SK-N-SH (cell line): ENCODE measurements at regions not wholly inside any gene's neighbourhood (a gene's known extent, or its start where the extent isn't known, plus 50 kb on each side); places are given as distances from the start of the nearest gene placed in this dataset.

Experiments
- CHD2 ChIP-seq: fragments of 150-350 bp; IDR thresholded peaks from 2 replicates; pipeline ENCODE4 v1.6.1; 2018; ENCODE audit warnings: low read length; ENCODE audit not compliant: partially characterized antibody
- IRF3 ChIP-seq: fragments of 150-350 bp; IDR thresholded peaks from 2 replicates; pipeline ENCODE4 v1.6.1; 2016; ENCODE audit warnings: mild to moderate bottlenecking, low read depth, low read length
- POLR2AphosphoS5 ChIP-seq: IDR thresholded peaks from 2 replicates; pipeline ENCODE4 v1.6.1; 2012; ENCODE audit warnings: low read depth, low read length
- RXRA ChIP-seq: IDR thresholded peaks from 2 replicates; pipeline ENCODE4 v1.4.0; 2012; ENCODE audit warnings: low read depth, mild to moderate bottlenecking, borderline replicate concordance
- SMC3 ChIP-seq: IDR thresholded peaks from 2 replicates; pipeline ENCODE4 v1.6.1; 2012; ENCODE audit warnings: low read depth, low read length, improper control_type of control experiment
- TF ChIP-seq, protein P1 (sequence below): fragments of 200-600 bp; sonication (generic); IDR thresholded peaks from 2 replicates; pipeline ENCODE4 v1.6.1; 2017; ENCODE audit warnings: antibody characterized with exemption, mild to moderate bottlenecking, moderate library complexity

DNA sequence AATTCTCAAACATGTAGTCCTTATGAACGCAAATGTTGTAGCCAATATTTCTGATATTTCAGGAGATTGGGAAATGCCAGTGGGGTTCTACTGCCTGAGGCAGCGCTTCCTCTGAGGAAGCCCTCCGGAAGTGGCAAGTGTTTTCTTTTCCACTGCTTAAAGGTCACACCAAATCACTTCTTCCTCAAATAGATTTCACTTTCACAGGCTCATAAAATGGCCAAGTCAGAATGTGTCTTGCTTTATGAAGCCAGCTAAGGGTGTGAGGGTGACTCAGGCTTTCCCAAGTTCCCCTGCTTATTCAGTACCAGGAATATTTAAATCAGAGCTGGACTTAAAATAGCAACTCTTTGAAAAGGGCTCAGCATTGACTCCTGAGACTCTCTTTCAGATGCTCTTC, 514.2 kb upstream of the DIPK2B start:
- TF ChIP-seq, protein P1, sequence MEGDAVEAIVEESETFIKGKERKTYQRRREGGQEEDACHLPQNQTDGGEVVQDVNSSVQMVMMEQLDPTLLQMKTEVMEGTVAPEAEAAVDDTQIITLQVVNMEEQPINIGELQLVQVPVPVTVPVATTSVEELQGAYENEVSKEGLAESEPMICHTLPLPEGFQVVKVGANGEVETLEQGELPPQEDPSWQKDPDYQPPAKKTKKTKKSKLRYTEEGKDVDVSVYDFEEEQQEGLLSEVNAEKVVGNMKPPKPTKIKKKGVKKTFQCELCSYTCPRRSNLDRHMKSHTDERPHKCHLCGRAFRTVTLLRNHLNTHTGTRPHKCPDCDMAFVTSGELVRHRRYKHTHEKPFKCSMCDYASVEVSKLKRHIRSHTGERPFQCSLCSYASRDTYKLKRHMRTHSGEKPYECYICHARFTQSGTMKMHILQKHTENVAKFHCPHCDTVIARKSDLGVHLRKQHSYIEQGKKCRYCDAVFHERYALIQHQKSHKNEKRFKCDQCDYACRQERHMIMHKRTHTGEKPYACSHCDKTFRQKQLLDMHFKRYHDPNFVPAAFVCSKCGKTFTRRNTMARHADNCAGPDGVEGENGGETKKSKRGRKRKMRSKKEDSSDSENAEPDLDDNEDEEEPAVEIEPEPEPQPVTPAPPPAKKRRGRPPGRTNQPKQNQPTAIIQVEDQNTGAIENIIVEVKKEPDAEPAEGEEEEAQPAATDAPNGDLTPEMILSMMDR: no peak
- no peak for TF ChIP-seq SMC3
- TF ChIP-seq RXRA: no peak
- TF ChIP-seq POLR2AphosphoS5: no peak; the same call in 1 of the 2 replicates
- no peak for TF ChIP-seq IRF3
- no peak for TF ChIP-seq CHD2
